HEK293 (cell line): ENCODE measurements at regions not wholly inside any gene's neighbourhood (a gene's known extent, or its start where the extent isn't known, plus 50 kb on each side); places are given as distances from the start of the nearest gene placed in this dataset.

Source experiments
- CTCF ChIA-PET: fragments of 350-600 bp; formaldehyde crosslinking; extraction: SDS; loops from one replicate; lab custom pipeline; 2021; ENCODE audit warnings: antibody characterized with exemption; lab: Yijun Ruan, JAX
- POLR2A ChIA-PET: fragments of 300-600 bp; formaldehyde crosslinking; extraction: SDS; loops from one replicate; lab custom pipeline; 2020; ENCODE audit warnings: antibody characterized with exemption, inconsistent platforms; lab: Yijun Ruan, JAX
- H3K27ac ChIP-seq: fragments of 200-500 bp; sonication (Bioruptor generic); 2 replicates; pipeline ENCODE4 v1.5.1; 2014; ENCODE audit warnings: low read depth, low read length, control low read depth, inconsistent platforms; ENCODE audit errors: extremely low read depth
- H3K36me3 ChIP-seq, 2 experiments: fragments of 200-500 bp in 1 of 2; sonication (Bioruptor generic) in 1 of 2; 1 replicate in 1 of 2; 2 replicates in 1 of 2; pipeline ENCODE4 v1.5.1; 2014 to 2017; ENCODE audit warnings: inconsistent platforms in 2 of 2, low read length in 2 of 2; ENCODE audit not compliant: control insufficient read depth in 2 of 2, insufficient read depth in 1 of 2
- H3K4me1 ChIP-seq: fragments of 200-500 bp; sonication (Bioruptor generic); 2 replicates; pipeline ENCODE4 v1.5.1; 2014; ENCODE audit warnings: mild to moderate bottlenecking, low read length, inconsistent platforms; ENCODE audit not compliant: control insufficient read depth, insufficient read depth
- H3K4me3 ChIP-seq: 2 replicates; pipeline ENCODE4 v1.5.1; 2011; ENCODE audit warnings: low read depth, mild to moderate bottlenecking, control low read depth, low read length, moderate library complexity
- H3K9me3 ChIP-seq: fragments of 200-500 bp; sonication (Bioruptor generic); 2 replicates; pipeline ENCODE4 v1.5.1; 2014; ENCODE audit warnings: low read depth, low read length, inconsistent platforms; ENCODE audit not compliant: control insufficient read depth, insufficient read depth
- CTCF ChIP-seq: fragments of 450-650 bp; formaldehyde crosslinking; IDR thresholded peaks from 2 replicates; pipeline ENCODE4 v1.5.1; 2016; ENCODE audit warnings: missing biosample characterization, missing genetic modification characterization
- HIC1 ChIP-seq: fragments of 450-650 bp; formaldehyde crosslinking; IDR thresholded peaks from 2 replicates; pipeline ENCODE4 v1.5.1; 2016; ENCODE audit warnings: missing biosample characterization, missing genetic modification characterization
- KLF9 ChIP-seq: fragments of 450-650 bp; formaldehyde crosslinking; IDR thresholded peaks from 2 replicates; pipeline ENCODE4 v1.5.1; 2016; ENCODE audit warnings: missing biosample characterization, missing genetic modification characterization, low read depth
- OSR2 ChIP-seq: fragments of 450-650 bp; formaldehyde crosslinking; IDR thresholded peaks from 2 replicates; pipeline ENCODE4 v1.5.1; 2016; ENCODE audit warnings: missing biosample characterization, missing genetic modification characterization
- OVOL3 ChIP-seq: fragments of 450-650 bp; formaldehyde crosslinking; IDR thresholded peaks from 2 replicates; pipeline ENCODE4 v1.5.1; 2016; ENCODE audit warnings: missing biosample characterization, missing genetic modification characterization
- PRDM4 ChIP-seq: fragments of 450-650 bp; formaldehyde crosslinking; IDR thresholded peaks from 2 replicates; pipeline ENCODE4 v1.5.1; 2017; ENCODE audit warnings: missing biosample characterization, missing genetic modification characterization
- PRDM6 ChIP-seq: fragments of 450-650 bp; formaldehyde crosslinking; IDR thresholded peaks from 2 replicates; pipeline ENCODE4 v1.5.1; 2017; ENCODE audit warnings: missing biosample characterization, missing genetic modification characterization
- RBAK ChIP-seq: fragments of 450-650 bp; formaldehyde crosslinking; IDR thresholded peaks from 2 replicates; pipeline ENCODE4 v1.5.1; 2016; ENCODE audit warnings: missing biosample characterization, missing genetic modification characterization
- ZBTB7A ChIP-seq: fragments of 450-650 bp; formaldehyde crosslinking; IDR thresholded peaks from 2 replicates; pipeline ENCODE4 v1.5.1; 2016; ENCODE audit warnings: low read depth, missing biosample characterization, missing genetic modification characterization
- ZNF292 ChIP-seq: fragments of 450-650 bp; formaldehyde crosslinking; IDR thresholded peaks from 2 replicates; pipeline ENCODE4 v1.5.1; 2016; ENCODE audit warnings: low read depth, missing biosample characterization, missing genetic modification characterization, borderline replicate concordance
- ZNF366 ChIP-seq: fragments of 450-650 bp; formaldehyde crosslinking; conservative IDR thresholded peaks from 2 replicates; pipeline ENCODE4 v1.5.1; 2016; ENCODE audit warnings: missing biosample characterization, missing genetic modification characterization
- ZNF37A ChIP-seq: fragments of 450-650 bp; IDR thresholded peaks from 2 replicates; pipeline ENCODE4 v1.5.1; 2018; ENCODE audit warnings: missing biosample characterization, missing genetic modification characterization
- ZNF670 ChIP-seq: fragments of 450-650 bp; formaldehyde crosslinking; IDR thresholded peaks from 2 replicates; pipeline ENCODE4 v1.5.1; 2016; ENCODE audit warnings: missing biosample characterization, missing genetic modification characterization, low read depth
- TF ChIP-seq, protein P1 (sequence below): fragments of 450-650 bp; formaldehyde crosslinking; IDR thresholded peaks from 2 replicates; pipeline ENCODE4 v1.5.1; 2016; ENCODE audit warnings: missing biosample characterization, missing genetic modification characterization
- TF ChIP-seq, protein P2 (sequence below): fragments of 450-650 bp; formaldehyde crosslinking; IDR thresholded peaks from 2 replicates; pipeline ENCODE4 v1.5.1; 2016; ENCODE audit warnings: missing biosample characterization, missing genetic modification characterization
- TF ChIP-seq, protein P3 (sequence below): fragments of 450-650 bp; formaldehyde crosslinking; conservative IDR thresholded peaks from 2 replicates; pipeline ENCODE4 v1.5.1; 2016; ENCODE audit warnings: low read depth, missing biosample characterization, missing genetic modification characterization

- TF ChIP-seq PRDM4 (tag by site-specific recombination) (no peak), OSR2 (tag by site-specific recombination) (no peak), PRDM6 (no peak), ZBTB7A (tag by site-specific recombination) (no peak), ZNF366 (tag by site-specific recombination) (no peak), OVOL3 (no peak), KLF9 (tag by site-specific recombination) (no peak), ZNF292 (no peak), ZNF670 (tag by site-specific recombination) (no peak), RBAK (no peak)
- TF ChIP-seq, protein P1, sequence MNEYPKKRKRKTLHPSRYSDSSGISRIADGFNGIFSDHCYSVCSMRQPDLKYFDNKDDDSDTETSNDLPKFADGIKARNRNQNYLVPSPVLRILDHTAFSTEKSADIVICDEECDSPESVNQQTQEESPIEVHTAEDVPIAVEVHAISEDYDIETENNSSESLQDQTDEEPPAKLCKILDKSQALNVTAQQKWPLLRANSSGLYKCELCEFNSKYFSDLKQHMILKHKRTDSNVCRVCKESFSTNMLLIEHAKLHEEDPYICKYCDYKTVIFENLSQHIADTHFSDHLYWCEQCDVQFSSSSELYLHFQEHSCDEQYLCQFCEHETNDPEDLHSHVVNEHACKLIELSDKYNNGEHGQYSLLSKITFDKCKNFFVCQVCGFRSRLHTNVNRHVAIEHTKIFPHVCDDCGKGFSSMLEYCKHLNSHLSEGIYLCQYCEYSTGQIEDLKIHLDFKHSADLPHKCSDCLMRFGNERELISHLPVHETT (tag by site-specific recombination): no peak
- TF ChIP-seq, protein P2, sequence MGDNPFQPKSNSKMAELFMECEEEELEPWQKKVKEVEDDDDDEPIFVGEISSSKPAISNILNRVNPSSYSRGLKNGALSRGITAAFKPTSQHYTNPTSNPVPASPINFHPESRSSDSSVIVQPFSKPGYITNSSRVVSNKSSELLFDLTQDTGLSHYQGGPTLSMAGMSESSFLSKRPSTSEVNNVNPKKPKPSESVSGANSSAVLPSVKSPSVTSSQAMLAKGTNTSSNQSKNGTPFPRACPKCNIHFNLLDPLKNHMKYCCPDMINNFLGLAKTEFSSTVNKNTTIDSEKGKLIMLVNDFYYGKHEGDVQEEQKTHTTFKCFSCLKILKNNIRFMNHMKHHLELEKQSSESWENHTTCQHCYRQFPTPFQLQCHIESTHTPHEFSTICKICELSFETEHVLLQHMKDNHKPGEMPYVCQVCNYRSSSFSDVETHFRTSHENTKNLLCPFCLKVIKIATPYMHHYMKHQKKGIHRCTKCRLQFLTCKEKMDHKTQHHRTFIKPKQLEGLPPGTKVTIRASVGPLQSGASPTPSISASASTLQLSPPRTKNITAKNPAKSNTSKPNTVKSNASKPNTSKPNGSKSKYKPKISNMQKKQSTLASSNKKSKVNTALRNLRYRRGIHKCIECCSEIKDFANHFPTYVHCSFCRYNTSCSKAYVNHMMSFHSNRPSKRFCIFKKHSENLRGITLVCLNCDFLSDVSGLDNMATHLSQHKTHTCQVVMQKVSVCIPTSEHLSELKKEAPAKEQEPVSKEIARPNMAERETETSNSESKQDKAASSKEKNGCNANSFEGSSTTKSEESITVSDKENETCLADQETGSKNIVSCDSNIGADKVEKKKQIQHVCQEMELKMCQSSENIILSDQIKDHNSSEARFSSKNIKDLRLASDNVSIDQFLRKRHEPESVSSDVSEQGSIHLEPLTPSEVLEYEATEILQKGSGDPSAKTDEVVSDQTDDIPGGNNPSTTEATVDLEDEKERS (tag by site-specific recombination): no peak
These were observed 297.8 kb upstream of the ACTBL2 start (continued) for GRCh38 chr5:57780306-57780960.

DNA sequence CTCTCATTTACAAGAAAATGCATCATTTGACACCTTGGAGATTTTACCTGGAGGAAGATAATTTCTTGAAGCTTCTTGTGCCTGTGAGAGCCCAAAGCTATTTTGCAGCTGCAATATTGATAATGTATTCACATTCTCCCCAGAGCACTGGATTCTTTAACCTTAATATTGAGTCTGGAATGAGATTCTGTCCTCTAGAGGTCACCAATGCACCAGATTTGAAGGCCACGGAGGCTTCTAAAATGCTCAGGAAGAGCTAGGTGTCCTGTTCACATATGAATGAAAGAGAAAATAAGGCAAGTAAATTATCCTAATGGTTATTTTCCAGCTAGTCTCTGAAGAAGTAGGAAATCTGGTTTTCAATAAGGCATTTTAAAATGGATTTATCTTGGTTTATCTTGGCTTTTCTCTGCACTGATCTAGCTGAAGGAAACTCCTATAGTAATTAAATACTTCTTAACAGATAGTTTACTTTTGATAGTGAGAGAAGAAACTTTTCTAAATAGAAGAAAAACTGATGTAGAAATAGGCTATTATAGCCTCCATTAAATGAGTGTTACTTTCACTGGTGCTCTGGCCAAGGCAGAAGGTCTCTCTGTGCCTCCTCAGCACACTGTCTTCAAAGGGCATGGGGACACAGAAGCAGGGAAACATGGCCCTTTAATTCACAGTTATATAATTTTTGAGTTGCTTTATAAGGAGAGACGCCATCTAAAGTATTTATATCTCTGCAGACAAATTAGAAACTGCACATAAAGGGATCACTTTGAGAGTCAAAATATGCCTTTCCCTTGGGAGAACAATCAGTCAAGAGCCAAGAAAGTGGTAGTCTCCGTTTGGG, 297.0 kb upstream of the ACTBL2 start:
- Histone ChIP-seq H3K4me1 (peaks cover 24% of the 10 kb centered on the region), H3K27ac (no peak overlapping the region), H3K36me3 (no peaks in the 10 kb centered on the region), H3K9me3 (no peaks in the 10 kb centered on the region), H3K4me3 (no peak overlapping the region)
- CTCF ChIA-PET: interaction anchor here (0.5 to 6.0 kb wide), 51 partner anchors 8 to 1403 kb away, joined by 3 to 67 read pairs (median 4); partner anchors contain the start of gene PLK2
- POLR2A ChIA-PET: interaction anchor here (0.9 to 1.2 kb wide), 2 partner anchors 679 to 681 kb away, joined by 5 to 18 read pairs; partner anchors contain the start of gene PLK2
- no peak for TF ChIP-seq HIC1 (tag by site-specific recombination)
- no peak for TF ChIP-seq ZNF37A (tag by site-specific recombination)
- TF ChIP-seq, protein P3, sequence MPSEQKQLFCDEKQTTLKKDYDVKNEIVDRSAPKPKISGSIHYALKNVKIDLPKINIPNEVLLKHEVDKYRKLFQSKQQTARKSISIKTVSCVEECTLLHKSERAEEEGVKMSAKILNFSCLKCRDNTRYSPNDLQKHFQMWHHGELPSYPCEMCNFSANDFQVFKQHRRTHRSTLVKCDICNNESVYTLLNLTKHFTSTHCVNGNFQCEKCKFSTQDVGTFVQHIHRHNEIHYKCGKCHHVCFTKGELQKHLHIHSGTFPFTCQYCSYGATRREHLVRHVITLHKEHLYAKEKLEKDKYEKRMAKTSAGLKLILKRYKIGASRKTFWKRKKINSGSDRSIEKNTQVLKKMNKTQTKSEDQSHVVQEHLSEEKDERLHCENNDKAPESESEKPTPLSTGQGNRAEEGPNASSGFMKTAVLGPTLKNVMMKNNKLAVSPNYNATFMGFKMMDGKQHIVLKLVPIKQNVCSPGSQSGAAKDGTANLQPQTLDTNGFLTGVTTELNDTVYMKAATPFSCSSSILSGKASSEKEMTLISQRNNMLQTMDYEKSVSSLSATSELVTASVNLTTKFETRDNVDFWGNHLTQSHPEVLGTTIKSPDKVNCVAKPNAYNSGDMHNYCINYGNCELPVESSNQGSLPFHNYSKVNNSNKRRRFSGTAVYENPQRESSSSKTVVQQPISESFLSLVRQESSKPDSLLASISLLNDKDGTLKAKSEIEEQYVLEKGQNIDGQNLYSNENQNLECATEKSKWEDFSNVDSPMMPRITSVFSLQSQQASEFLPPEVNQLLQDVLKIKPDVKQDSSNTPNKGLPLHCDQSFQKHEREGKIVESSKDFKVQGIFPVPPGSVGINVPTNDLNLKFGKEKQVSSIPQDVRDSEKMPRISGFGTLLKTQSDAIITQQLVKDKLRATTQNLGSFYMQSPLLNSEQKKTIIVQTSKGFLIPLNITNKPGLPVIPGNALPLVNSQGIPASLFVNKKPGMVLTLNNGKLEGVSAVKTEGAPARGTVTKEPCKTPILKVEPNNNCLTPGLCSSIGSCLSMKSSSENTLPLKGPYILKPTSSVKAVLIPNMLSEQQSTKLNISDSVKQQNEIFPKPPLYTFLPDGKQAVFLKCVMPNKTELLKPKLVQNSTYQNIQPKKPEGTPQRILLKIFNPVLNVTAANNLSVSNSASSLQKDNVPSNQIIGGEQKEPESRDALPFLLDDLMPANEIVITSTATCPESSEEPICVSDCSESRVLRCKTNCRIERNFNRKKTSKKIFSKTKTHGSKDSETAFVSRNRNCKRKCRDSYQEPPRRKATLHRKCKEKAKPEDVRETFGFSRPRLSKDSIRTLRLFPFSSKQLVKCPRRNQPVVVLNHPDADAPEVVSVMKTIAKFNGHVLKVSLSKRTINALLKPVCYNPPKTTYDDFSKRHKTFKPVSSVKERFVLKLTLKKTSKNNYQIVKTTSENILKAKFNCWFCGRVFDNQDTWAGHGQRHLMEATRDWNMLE (tag by site-specific recombination): no peak
- TF ChIP-seq CTCF (tag by site-specific recombination): peak; percentile 27; the same call in 1 of the 2 replicates
